Osteoblast (primary cell): ENCODE measurements at regions not wholly inside any gene's neighbourhood (a gene's known extent, or its start where the extent isn't known, plus 50 kb on each side); places are given as distances from the start of the nearest gene placed in this dataset.

ENCODE experiments used
- DNase-seq: peaks from one replicate; pipeline ENCODE4 v3.0.0; 2011; ENCODE audit warnings: low spot score, mixed read lengths; ENCODE audit not compliant: insufficient read length; ENCODE audit errors: missing footprints
- H2AFZ ChIP-seq: 2 replicates; pipeline ENCODE4 v1.6.0; 2011; ENCODE audit warnings: mild to moderate bottlenecking, low read length
- H3K27ac ChIP-seq: 2 replicates; pipeline ENCODE4 v1.5.1; 2011; ENCODE audit warnings: mild to moderate bottlenecking, low read depth, low read length, moderate library complexity
- H3K27me3 ChIP-seq: 2 replicates; pipeline ENCODE4 v1.6.0; 2012; ENCODE audit warnings: mild to moderate bottlenecking, control low read depth, inconsistent platforms, low read length, moderate library complexity; ENCODE audit not compliant: insufficient read depth
- H3K36me3 ChIP-seq: 2 replicates; pipeline ENCODE4 v1.5.1; 2011; ENCODE audit warnings: mild to moderate bottlenecking, low read length, control low read depth, moderate library complexity; ENCODE audit not compliant: insufficient read depth
- H3K4me1 ChIP-seq: 2 replicates; pipeline ENCODE4 v1.5.1; 2011; ENCODE audit warnings: mild to moderate bottlenecking, low read length, control low read depth, moderate library complexity; ENCODE audit not compliant: insufficient read depth
- H3K4me2 ChIP-seq: 2 replicates; pipeline ENCODE4 v1.6.0; 2011; ENCODE audit warnings: mild to moderate bottlenecking, low read length; ENCODE audit not compliant: insufficient read depth
- H3K4me3 ChIP-seq: fragments of 200-600 bp; sonication (generic); 3 replicates; pipeline ENCODE4 v1.5.1; 2012; ENCODE audit warnings: mild to moderate bottlenecking, low read length, inconsistent platforms; ENCODE audit not compliant: insufficient read depth
- H3K79me2 ChIP-seq: 2 replicates; pipeline ENCODE4 v1.6.0; 2012; ENCODE audit warnings: mild to moderate bottlenecking, low read length, control low read depth, inconsistent platforms; ENCODE audit not compliant: insufficient read depth
- H3K9me3 ChIP-seq: 2 replicates; pipeline ENCODE4 v1.5.1; 2011; ENCODE audit warnings: low read depth, low read length, control low read depth
- H4K20me1 ChIP-seq: 2 replicates; pipeline ENCODE4 v1.6.0; 2012; ENCODE audit warnings: mild to moderate bottlenecking, low read length, control low read depth; ENCODE audit not compliant: insufficient read depth
- CTCF ChIP-seq: IDR thresholded peaks from 2 replicates; pipeline ENCODE4 v1.5.1; 2011; ENCODE audit warnings: mild to moderate bottlenecking, low read depth, low read length, moderate library complexity; ENCODE audit errors: extremely low read depth

GRCh38 chr2:234804704-234805103, 147.1 kb upstream of the SH3BP4 start:
- no peak overlapping the region for H3K27ac ChIP-seq
- no peaks in the 10 kb centered on the region for H3K79me2 ChIP-seq
- H3K27me3 ChIP-seq, result peaks cover under 1% of the 10 kb centered on the region
- no peak overlapping the region for H3K4me2 ChIP-seq
- no peaks in the 10 kb centered on the region for H4K20me1 ChIP-seq
- no peak for DNase-seq
- H3K9me3 ChIP-seq, result no peaks in the 10 kb centered on the region
- no peaks in the 10 kb centered on the region for H3K36me3 ChIP-seq
- no peak overlapping the region for H3K4me3 ChIP-seq
- no peak for TF ChIP-seq CTCF
- no peaks in the 10 kb centered on the region for H3K4me1 ChIP-seq
- no peak overlapping the region for H2AFZ ChIP-seq

GRCh38 chr2:234802845-234803171, 149.0 kb upstream of the SH3BP4 start:
- no peaks in the 10 kb centered on the region for H3K36me3 ChIP-seq
- H4K20me1 ChIP-seq, result no peaks in the 10 kb centered on the region
- H3K27ac ChIP-seq, result no peak overlapping the region
- DNase-seq, result no peak
- no peak overlapping the region for H2AFZ ChIP-seq
- no peaks in the 10 kb centered on the region for H3K9me3 ChIP-seq
- H3K79me2 ChIP-seq, result no peaks in the 10 kb centered on the region
- no peak overlapping the region for H3K4me3 ChIP-seq
- H3K27me3 ChIP-seq, result no peaks in the 10 kb centered on the region
- no peaks in the 10 kb centered on the region for H3K4me1 ChIP-seq
- no peak overlapping the region for H3K4me2 ChIP-seq
- TF ChIP-seq CTCF, result no peak

GRCh38 chr2:234802071-234802844, 149.6 kb upstream of the SH3BP4 start:
- no peaks in the 10 kb centered on the region for H3K36me3 ChIP-seq
- no peak for DNase-seq
- no peak overlapping the region for H3K4me2 ChIP-seq
- H3K9me3 ChIP-seq, result no peaks in the 10 kb centered on the region
- H3K79me2 ChIP-seq, result no peaks in the 10 kb centered on the region
- no peak for TF ChIP-seq CTCF
- H3K27ac ChIP-seq, result no peak overlapping the region
- no peak overlapping the region for H2AFZ ChIP-seq
- no peaks in the 10 kb centered on the region for H3K4me1 ChIP-seq
- H3K4me3 ChIP-seq, result no peak overlapping the region
- H3K27me3 ChIP-seq, result no peaks in the 10 kb centered on the region
- no peaks in the 10 kb centered on the region for H4K20me1 ChIP-seq

GRCh38 chr2:234797566-234798250, 154.1 kb upstream of the SH3BP4 start:
- no peaks in the 10 kb centered on the region for H3K79me2 ChIP-seq
- no peaks in the 10 kb centered on the region for H4K20me1 ChIP-seq
- peaks cover 14% of the 10 kb centered on the region for H3K4me1 ChIP-seq
- H3K27me3 ChIP-seq, result no peaks in the 10 kb centered on the region
- no peaks in the 10 kb centered on the region for H3K9me3 ChIP-seq
- no peak overlapping the region for H3K4me3 ChIP-seq
- no peak overlapping the region for H2AFZ ChIP-seq
- TF ChIP-seq CTCF, result no peak
- H3K4me2 ChIP-seq, result no peak overlapping the region
- no peaks in the 10 kb centered on the region for H3K36me3 ChIP-seq
- H3K27ac ChIP-seq, result no peak overlapping the region
- no peak for DNase-seq
